LHCN-M2 (cell line): ENCODE measurements at regions not wholly inside any gene's neighbourhood (a gene's known extent, or its start where the extent isn't known, plus 50 kb on each side); places are given as distances from the start of the nearest gene placed in this dataset.

Experiments used
- DNase-seq: peaks from one replicate; pipeline ENCODE4 v3.0.0-alpha.2; 2012; ENCODE audit warnings: low read depth

DNA sequence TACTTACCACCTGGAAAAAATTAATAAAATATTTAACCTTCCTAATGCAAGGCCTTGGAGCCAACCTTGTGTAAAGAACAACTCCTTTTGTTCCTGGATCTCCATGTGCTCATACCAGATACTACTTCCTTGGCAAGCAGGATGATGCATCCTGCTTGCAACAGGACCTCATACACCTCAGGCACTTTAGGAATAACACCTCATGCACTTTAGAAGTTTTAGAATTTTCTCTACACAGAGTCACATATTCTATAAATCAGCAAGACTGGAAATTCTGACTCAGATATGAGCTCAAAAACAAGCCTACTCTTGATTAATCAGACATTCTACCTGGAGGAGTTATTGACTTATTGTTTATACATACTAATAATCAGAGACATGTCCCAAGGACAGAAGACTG lies 209.6 kb upstream of the CDH10 start:
- DNase-seq: no peak

GRCh38 chr5:24850926-24851486 lies 206.2 kb upstream of the CDH10 start:
- DNase-seq: no peak

DNA sequence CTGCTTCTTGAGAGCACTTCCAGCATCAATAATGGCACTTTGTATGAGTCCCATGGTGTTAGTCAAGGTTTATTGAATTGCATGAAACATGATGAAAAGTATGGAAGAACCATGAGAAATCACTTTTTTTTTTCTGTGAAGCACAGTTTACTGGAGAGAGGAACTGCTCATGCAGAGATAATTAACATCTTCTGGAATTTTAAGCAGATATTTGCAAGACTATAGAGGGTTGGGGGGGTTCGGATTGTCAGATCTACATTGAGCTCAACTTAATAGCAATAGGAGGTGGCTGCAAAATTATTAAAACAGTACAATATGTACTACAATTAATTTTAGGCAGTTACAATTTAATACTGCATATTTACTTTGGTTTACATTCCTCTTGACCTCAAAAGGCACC lies 204.4 kb upstream of the CDH10 start:
- DNase-seq: no peak

DNA sequence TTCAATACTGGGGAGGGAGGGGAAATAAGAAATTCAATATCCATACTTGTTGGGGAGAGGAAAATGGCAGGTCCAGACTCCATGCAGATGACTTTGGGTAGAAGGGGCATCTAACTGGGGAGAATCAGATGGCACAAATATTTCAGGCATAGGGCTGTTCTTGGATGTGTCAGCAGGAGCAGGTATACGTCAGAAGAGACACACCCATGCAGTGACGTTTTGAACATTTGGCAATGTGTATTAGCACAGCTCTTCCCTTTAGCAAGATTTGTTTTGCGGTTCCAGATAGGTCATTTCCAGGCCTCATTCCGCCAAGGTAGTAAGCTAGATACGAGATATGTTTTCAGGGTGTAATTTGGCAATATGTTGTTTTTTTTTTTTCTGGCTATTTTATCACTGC lies 187.2 kb upstream of the CDH10 start:
- DNase-seq: no peak

GRCh38 chr5:24823625-24824024 lies 178.8 kb upstream of the CDH10 start:
- DNase-seq: no peak

DNA sequence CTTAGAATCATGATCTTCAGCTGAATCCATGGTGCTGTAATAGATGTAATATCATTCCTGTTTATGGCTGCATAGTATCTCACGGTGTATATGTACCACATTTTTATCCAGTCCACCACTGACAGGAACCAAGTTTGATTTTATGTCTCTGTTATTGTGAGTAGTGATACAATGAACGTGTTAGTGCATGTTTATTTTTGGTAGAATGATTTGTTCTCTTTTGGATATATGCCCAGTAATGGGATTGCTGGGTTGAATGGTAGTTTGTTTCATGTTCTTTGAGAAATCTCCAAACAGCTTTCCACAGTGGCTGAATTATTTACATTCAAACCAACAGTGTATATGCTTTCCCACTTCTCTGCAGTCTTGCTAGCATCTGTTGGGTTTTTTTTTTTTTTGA lies 175.1 kb upstream of the CDH10 start:
- DNase-seq: no peak

DNA sequence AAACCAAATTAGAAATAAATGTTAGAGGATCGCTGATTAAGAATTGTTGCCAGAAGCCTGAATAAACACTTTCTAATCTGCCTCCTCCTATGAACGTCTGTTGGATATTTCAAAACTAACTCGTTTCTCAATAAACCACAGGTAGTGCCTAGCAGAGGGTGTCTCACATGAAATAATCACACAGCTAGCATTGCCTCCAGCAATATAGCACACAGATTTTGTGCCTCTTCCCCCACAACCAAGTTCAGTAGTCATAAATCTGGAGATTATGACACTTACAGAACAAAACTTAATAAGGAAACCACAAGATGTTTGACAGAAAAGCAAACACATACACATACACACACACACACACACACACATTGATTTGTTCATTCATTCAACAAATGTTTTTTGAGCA lies 173.2 kb upstream of the CDH10 start:
- no peak for DNase-seq

DNA sequence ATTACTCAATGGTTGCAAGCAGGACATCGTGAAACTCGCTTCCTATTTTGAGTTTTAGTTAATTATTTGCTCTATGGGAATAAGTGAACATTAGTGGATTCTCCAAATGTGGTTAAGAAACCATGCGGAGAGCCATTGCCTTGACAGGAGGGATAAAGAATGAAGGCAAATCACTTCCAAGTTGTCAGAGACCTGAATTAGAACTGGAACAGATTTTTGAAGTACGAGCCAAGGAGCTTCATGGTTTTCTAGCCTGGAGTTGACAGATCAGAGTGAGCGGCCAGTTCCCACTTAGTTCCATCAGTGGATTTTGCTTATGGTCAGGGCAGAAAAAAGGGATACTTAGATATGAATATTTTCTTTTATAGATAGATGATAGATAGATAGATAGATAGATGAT lies 171.4 kb upstream of the CDH10 start:
- DNase-seq: no peak

DNA sequence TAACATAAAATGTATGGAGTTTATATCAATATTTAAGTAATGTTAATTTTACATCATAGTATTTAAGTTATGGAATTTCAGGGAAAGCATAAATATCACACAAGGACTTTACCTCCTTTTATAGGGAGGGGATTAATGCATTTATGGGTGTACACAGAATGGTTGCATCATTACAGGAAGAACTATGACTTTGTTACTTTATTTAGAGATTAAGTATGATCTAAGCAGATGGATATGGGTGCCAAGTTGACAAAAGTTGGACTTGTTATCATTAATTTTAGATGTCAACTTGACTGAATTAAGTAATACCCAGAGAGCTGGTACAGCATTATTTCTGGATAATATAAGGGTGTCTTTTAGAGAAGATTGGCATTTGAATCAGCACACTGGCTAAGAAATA lies 160.5 kb upstream of the CDH10 start:
- DNase-seq: no peak

DNA sequence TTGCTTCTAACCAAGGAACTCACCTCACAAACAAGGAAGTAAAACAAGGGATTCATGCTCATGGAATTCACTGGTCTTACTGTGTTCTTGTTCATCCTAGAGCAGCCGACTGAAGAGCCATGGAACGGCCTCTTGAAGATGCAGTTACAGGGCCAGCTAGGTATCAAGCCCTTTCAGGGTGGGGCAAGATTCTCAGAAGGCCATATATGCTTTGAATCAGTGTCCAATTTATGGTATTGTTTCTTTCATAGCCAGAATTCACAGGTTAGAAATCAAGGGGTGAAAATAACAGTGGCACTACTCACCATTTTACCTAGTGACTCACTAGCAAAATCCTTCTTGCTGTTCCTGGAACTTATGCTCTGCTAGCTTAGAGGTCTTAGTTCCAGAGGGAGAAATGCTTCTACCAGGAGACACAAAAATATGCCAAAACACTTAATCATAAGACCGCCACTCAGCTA lies 159.5 kb upstream of the CDH10 start:
- no peak for DNase-seq

- no peak for DNase-seq
Observed at GRCh38 chr5:24791326-24791725, 146.5 kb upstream of the CDH10 start.

DNA sequence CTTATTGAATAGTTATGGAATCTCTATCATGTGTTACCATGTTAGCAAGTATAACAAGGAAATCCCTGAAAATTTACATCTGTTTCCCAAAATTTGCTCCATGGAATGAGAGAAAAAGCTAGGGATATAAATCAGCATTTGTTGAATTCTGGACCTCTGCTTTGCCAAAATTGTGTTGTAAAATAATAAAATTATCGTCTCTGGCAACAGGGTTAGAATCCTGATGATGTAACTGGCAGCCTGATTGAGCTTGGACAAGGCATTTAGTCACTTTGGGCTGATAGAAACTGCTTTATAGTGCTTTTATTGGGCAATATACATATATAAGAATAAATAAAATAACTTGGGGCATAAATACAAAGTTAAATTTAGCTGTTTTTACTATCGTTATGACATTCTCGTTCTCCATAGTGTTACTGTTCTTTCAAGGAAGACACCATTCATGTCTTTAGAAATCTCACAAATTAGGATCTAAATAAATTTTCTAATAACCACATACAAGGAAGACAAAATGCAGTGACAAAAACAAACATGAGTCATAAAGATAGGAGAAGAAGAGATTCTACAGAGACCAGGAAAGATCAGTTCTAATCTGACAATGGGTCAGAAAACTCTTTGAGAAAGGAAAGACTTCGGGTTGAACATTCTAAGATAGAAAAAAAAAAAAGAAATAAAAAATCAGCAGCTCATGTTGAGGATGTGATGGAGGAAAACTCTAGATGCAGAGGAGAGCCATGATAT lies 145.0 kb upstream of the CDH10 start:
- DNase-seq: no peak

DNA sequence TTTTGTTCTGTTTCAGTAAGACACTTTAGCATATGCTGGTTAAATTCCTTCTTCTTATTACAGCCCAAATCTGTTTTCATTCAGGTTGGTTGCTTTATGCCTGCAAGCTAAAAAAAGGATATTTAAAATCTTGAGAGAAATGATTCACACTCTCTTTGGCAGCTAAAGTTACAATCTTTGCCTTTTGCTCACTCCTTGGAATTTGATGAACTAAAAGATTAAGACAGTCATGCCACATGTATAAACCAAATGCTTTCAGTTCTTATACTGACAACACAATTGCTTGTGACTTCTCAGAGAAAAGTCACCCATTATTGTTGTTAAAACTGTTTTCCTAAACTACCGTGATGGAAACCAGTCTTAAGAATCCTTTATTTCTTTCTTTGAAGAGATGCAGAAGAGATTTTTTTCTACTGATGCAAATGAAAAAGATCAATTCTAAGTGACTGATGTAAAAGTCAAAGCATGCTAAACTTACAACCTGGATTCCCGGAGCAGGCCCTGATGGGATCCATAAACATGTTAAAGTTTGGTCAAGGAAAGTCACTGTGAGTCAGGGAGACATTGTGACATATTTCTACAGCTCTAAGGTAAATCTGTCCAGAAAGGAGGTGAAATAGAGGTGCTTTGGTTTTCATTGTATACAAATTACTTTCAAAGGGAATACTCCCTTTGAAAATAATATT lies 144.2 kb upstream of the CDH10 start:
- DNase-seq: no peak

DNA sequence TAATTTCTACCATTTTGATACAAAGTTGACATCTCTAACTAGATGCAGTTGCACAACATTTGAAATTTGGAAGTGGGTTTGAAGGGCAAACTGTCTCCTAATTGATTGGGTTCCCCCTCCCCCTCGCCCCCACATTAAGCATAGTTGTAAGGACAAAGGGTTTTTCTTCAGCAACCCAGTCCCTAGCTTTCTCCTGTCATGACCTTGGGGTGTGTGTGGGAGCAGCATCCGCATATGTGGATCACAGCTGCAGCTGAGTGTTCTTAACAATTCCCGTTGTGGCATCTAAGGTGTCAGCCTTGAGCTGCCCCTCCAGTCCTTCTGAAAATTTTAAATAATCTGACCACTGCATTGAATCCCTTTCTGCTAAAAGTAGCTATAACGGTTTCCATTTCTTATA lies 141.3 kb upstream of the CDH10 start:
- no peak for DNase-seq

GRCh38 chr5:24783596-24783995 lies 138.8 kb upstream of the CDH10 start:
- no peak for DNase-seq

DNA sequence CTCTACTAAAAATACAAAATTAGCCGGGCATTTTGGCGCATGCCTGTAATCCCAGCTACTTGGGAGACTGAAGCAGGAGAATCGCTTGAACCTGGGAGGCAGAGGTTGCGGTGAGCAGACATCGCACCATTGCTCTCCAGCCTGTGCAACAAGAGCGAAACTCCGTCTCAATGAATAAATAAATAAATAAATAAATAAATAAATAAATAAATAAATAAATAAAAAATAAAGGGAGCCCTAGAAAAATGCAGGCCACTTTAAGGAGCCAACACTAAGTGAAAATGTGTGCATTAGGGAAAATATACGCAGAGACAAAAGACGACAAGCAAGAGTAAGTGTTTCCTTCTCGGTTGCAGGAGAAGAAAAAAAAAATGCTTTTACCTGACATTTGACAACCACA lies 132.6 kb upstream of the CDH10 start:
- no peak for DNase-seq

GRCh38 chr5:24773261-24773660 lies 128.5 kb upstream of the CDH10 start:
- no peak for DNase-seq

DNA sequence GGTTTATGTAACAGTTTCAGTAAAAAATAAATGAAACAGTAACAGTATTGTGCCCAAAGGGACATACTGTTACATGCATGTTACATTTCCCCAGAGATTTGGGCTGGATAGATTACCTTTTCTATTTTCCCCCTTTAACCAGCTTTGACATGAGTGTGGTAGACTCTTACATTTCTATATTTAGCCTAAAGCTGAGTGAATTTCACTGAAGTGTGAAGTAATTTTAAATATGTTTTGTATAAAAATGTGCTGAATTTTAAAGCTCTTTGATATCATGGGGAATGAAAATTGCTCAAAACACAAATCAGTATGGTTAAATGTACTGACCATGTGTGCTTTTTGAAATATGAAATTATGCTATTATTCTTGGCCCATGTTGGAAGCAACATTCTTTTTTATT lies 122.3 kb upstream of the CDH10 start:
- no peak for DNase-seq

DNA sequence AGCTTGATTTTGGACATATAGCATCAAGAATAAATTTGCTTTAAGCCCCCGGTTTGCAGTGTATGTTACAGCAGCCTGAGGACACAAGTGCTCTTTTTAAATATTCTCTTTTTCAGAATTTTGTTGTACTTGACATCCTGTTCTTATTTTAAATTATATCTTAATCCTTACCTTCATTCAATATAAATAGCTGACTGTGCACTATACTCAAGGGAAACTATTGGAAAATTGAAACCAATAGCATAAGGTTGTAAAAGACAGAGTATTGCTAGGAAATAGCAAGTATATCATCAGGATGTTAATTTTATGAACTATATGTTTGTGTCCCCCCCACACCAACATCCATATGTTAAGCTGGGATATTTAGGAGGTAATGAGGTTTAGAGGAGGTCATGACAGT lies 120.4 kb upstream of the CDH10 start:
- no peak for DNase-seq

DNA sequence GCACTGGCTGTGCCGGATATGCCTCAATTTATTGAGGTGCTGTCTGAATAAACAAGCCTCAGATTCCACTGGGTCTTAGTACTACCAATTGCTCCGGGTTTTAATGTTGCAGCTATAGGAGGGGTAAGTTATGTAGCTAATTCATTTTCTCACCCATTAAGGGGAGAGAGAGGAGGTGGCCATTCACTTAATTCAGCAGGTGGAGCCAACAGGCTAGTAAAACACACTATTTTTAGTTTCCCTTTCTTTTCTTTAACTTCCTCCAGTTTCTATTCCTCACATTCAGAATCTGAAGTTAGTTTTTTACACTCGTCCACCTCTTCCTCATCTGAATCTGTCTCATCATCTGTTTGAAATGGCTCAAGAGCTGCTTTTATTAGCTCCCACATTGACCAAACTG lies 105.6 kb upstream of the CDH10 start:
- no peak for DNase-seq

DNA sequence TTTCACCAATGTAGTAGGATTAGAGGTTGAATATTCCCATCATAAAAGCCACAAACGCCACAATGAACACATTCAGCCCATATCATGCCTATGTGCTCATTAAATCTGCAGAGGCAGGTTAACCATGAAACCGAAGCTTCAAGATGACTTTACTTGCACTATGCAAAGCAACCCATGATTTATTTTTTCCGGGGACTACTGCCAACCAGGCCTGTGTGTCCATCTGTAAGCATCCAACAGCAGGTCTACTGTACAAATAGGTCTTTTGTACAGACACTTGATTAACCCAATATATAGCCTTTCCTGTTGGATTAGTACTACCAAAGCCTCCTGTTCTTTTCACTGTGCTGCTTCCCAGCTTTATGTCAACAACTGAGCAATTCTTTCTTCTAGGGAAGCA lies 104.9 kb upstream of the CDH10 start:
- DNase-seq: peak; percentile 0

DNA sequence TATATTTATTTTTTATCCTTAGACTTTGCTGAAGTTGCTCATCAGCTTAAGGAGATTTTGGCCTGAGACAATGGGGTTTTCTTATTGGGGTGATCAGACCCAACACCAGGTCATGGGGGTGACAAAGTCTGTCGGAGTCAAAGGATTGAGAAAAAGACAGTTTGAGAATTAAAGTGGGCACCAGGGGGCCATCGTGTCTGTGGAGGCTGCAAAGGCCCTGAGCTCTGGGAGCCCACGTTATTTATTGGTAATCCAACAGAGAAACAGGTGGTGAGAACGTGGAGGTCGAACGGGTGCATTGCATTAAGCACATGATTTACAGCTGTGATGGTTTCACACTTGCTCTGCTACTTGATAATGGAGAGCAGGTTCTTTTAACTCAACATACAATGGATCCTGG lies 102.5 kb upstream of the CDH10 start:
- DNase-seq: no peak

- no peak for DNase-seq
Observed at GRCh38 chr5:24742334-24742733, 97.6 kb upstream of the CDH10 start.
